ENCODE measurements at regions not wholly inside any gene's neighbourhood (a gene's known extent, or its start where the extent isn't known, plus 50 kb on each side); places are given as distances from the start of the nearest gene placed in this dataset.

- TF ChIP-seq CBX3 (IDR thresholded peaks at IDR 0.05; ENCODE audit: borderline replicate concordance, low read depth) (no peak), ESRRA (IDR thresholded peaks at IDR 0.05; ENCODE audit: low read length) (no peak), CTCF (IDR thresholded peaks at IDR 0.05 in 2 of 3, conservative IDR thresholded peaks at IDR 0.05 in 1 of 3; ENCODE audit: control insufficient read depth in 2 of 3, extremely low read depth in 1 of 3, insufficient read depth in 1 of 3, low read depth in 3 of 3, low read length in 3 of 3) (no peak), EGR1 (IDR thresholded peaks at IDR 0.05; ENCODE audit: borderline replicate concordance in 1 of 2, low read depth in 2 of 2, low read length in 2 of 2) (no peak), CBFB (IDR thresholded peaks at IDR 0.05; ENCODE audit: low read depth) (no peak), POLR2AphosphoS5 (IDR thresholded peaks at IDR 0.05; ENCODE audit: low read length) (no peak), SUZ12 (IDR thresholded peaks at IDR 0.05; ENCODE audit: unreplicated experiment) (no peak), ZNF274 (IDR thresholded peaks at IDR 0.05; ENCODE audit: insufficient read depth, insufficient read length) (no peak), POLR2A (IDR thresholded peaks at IDR 0.05; ENCODE audit: low read depth, low read length) (no peak), TARDBP (IDR thresholded peaks at IDR 0.05; ENCODE audit: borderline replicate concordance) (no peak), ZNF384 (IDR thresholded peaks at IDR 0.05; ENCODE audit: borderline replicate concordance, low read depth, low read length) (no peak), ATF7 (IDR thresholded peaks at IDR 0.05; ENCODE audit: low read depth) (no peak), BCL11A (IDR thresholded peaks at IDR 0.05; ENCODE audit: low read depth, low read length) (no peak), JUND (IDR thresholded peaks at IDR 0.05; ENCODE audit: low read depth, low read length) (no peak)
These were observed 101.8 kb upstream of the CYSLTR1 start for GRCh38 chrX:78429172-78429571.
